ENCODE measurements at regions not wholly inside any gene's neighbourhood (a gene's known extent, or its start where the extent isn't known, plus 50 kb on each side); places are given as distances from the start of the nearest gene placed in this dataset.

DNA sequence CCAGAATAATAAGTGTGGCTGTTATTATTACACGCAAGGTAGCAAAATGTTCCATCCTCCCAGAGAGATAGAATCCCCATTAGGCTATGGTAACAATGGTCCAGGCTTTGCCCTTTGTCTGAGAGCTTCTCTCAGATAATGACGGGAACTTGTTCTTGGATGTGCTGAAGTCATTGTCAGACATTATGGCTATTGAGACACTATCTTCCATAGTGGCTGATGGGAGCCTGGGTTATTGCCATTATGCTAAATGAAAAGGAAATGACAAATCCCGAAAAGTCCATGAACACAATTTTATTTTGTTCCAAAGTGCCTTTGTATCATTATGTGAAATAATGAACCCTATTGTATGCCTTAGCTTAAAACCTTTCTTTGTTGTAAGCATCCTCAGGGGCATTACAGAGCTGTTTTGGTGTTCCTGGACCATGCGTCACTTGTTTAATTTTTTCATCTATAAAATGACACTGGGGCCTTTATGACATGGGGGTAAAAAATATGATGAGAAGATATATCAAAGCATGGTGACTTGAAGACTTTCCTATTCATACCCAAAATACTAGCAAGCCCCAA is 218.5 kb downstream of the KCNS3 start:
- intact Hi-C loops (cut with DNase I): no loop called here
- WGBS: 91% methylated on average over 4 of the region's 4 CpGs
- no peak for TF ChIP-seq CTCF (IDR thresholded peaks at IDR 0.05)
- no peak for TF ChIP-seq POLR2A (IDR thresholded peaks at IDR 0.05)
- no peak for TF ChIP-seq POLR2AphosphoS5 (IDR thresholded peaks at IDR 0.05)
- H3K36me3 ChIP-seq: no peaks in the 10 kb centered on the region
- H3K27me3 ChIP-seq (replicated peaks; ENCODE audit: insufficient read depth): no peaks in the 10 kb centered on the region
- no peak overlapping the region for H3K4me3 ChIP-seq
- DNase-seq (ENCODE audit: low spot score): no peak
- no peaks in the 10 kb centered on the region for H3K9me3 ChIP-seq
- H3K4me1 ChIP-seq (replicated peaks): no peaks in the 10 kb centered on the region
- no peak overlapping the region for H3K27ac ChIP-seq

DNA sequence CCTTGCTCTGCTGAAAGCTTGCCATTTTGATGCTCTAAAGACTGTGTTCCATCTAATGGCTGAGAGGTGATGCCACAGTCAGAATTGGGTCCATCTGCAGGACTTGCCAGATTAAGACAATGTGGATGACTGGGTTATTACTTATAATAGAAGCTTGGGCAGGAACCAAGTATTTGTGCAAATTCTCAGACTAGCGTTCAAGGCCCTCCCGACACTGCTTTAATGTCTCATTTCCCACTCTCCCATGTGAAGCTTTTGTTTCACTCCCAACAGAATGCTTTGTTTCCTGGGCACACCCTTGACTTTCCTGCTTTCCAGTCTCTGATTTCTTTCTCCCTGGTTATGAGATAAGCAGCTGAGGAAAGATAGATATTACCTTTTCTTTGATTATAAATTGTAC is 215.8 kb downstream of the KCNS3 start:
- TF ChIP-seq CTCF (IDR thresholded peaks at IDR 0.05): no peak
- TF ChIP-seq POLR2A (IDR thresholded peaks at IDR 0.05): no peak
- TF ChIP-seq POLR2AphosphoS5 (IDR thresholded peaks at IDR 0.05): no peak
- H3K36me3 ChIP-seq: no peaks in the 10 kb centered on the region
- H3K4me1 ChIP-seq (replicated peaks): no peaks in the 10 kb centered on the region
- no peak overlapping the region for H3K27ac ChIP-seq
- WGBS: 90% methylated on average over 2 of the region's 2 CpGs
- no peaks in the 10 kb centered on the region for H3K9me3 ChIP-seq
- H3K4me3 ChIP-seq: no peak overlapping the region
- H3K27me3 ChIP-seq (replicated peaks; ENCODE audit: insufficient read depth): no peaks in the 10 kb centered on the region
- intact Hi-C loops (cut with DNase I): no loop called here
- no peak for DNase-seq (ENCODE audit: low spot score)

DNA sequence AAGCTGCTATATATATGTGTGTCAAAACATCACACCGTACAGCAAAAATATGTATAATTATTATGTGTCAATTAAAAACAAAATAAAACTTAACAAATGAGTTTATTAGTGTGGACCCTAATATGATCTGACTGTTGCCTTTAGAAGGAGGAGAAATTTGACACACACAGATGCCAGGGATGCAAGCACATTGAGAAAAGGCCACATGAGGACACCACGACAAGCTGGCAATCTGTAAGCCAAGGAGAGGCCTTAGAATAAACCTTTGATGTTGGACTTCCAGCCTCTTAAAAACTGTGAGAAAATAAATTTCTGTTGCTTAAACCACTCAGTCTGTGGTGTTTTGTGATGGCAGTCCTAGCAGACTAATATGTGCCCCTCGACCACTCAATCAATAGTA is 214.7 kb downstream of the KCNS3 start:
- no peak for DNase-seq (ENCODE audit: low spot score)
- H3K4me3 ChIP-seq: no peak overlapping the region
- 93% methylated on average over 3 of the region's 3 CpGs for WGBS
- H3K4me1 ChIP-seq (replicated peaks): no peaks in the 10 kb centered on the region
- H3K36me3 ChIP-seq: no peaks in the 10 kb centered on the region
- H3K9me3 ChIP-seq: no peaks in the 10 kb centered on the region
- H3K27ac ChIP-seq: no peak overlapping the region
- no peaks in the 10 kb centered on the region for H3K27me3 ChIP-seq (replicated peaks; ENCODE audit: insufficient read depth)
- TF ChIP-seq POLR2A (IDR thresholded peaks at IDR 0.05) (no peak), POLR2AphosphoS5 (IDR thresholded peaks at IDR 0.05) (no peak), CTCF (IDR thresholded peaks at IDR 0.05) (no peak)
- intact Hi-C loops (cut with DNase I): no loop called here

- DNase-seq (ENCODE audit: low spot score): no peak
- Histone ChIP-seq H3K4me3 (no peak overlapping the region), H3K9me3 (no peaks in the 10 kb centered on the region), H3K27me3 (replicated peaks; ENCODE audit: insufficient read depth) (no peaks in the 10 kb centered on the region), H3K27ac (no peak overlapping the region), H3K36me3 (no peaks in the 10 kb centered on the region), H3K4me1 (replicated peaks) (no peaks in the 10 kb centered on the region)
- TF ChIP-seq CTCF (IDR thresholded peaks at IDR 0.05) (no peak), POLR2AphosphoS5 (IDR thresholded peaks at IDR 0.05) (no peak), POLR2A (IDR thresholded peaks at IDR 0.05) (no peak)
- intact Hi-C loops (cut with DNase I): no loop called here
- 63% methylated on average over 1 of the region's 1 CpG for WGBS
These were observed 214.3 kb downstream of the KCNS3 start for GRCh38 chr2:18092760-18093159.

- Histone ChIP-seq H3K4me1 (replicated peaks) (no peaks in the 10 kb centered on the region), H3K27me3 (replicated peaks; ENCODE audit: insufficient read depth) (no peaks in the 10 kb centered on the region), H3K4me3 (no peak overlapping the region), H3K9me3 (no peaks in the 10 kb centered on the region), H3K27ac (no peak overlapping the region), H3K36me3 (no peaks in the 10 kb centered on the region)
- DNase-seq (ENCODE audit: low spot score): no peak
- intact Hi-C loops (cut with DNase I): no loop called here
- TF ChIP-seq POLR2A (IDR thresholded peaks at IDR 0.05) (no peak), POLR2AphosphoS5 (IDR thresholded peaks at IDR 0.05) (no peak), CTCF (IDR thresholded peaks at IDR 0.05) (no peak)
These were observed 207.1 kb downstream of the KCNS3 start for GRCh38 chr2:18085593-18085992.
